ENCODE measurements at regions not wholly inside any gene's neighbourhood (a gene's known extent, or its start where the extent isn't known, plus 50 kb on each side); places are given as distances from the start of the nearest gene placed in this dataset.

DNA sequence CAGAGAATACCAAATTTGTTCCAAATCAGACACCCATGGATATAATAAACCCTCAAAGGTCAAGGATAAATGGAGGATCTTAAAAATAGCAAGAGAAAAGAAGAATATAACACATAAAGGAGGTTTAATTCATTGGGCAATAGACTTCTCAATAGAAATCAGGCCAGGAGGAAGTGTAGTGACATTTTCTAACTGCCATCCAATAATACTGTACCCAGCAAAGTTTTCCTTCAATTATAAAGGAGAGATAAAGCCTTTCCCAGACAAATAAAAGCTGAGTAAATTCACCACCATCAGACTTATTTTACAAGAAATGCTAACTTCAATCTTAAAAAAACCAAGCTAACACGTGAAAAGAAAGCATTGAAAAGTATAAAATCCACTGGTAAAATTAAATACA lies 121.6 kb downstream of the MSTN start:
- ChIA-PET POLR2A (ENCODE audit: unreplicated experiment) (no interaction called here), CTCF (no interaction called here)
- intact Hi-C loops (cut with micrococcal nuclease; ENCODE audit: unreplicated experiment) = no loop called here
- H4K20me1 ChIP-seq (ENCODE audit: insufficient read depth) = no peaks in the 10 kb centered on the region
- DNase-seq = no peak
- H3K9me2 ChIP-seq (ENCODE audit: insufficient read depth) = no peaks in the 10 kb centered on the region
- H3K4me3 ChIP-seq = no peak overlapping the region
- no peaks in the 10 kb centered on the region for H3K9me3 ChIP-seq (ENCODE audit: insufficient read depth, low read depth)
- no peaks in the 10 kb centered on the region for H3F3A ChIP-seq (ENCODE audit: insufficient read depth, low read depth)
- TF ChIP-seq, protein P1, sequence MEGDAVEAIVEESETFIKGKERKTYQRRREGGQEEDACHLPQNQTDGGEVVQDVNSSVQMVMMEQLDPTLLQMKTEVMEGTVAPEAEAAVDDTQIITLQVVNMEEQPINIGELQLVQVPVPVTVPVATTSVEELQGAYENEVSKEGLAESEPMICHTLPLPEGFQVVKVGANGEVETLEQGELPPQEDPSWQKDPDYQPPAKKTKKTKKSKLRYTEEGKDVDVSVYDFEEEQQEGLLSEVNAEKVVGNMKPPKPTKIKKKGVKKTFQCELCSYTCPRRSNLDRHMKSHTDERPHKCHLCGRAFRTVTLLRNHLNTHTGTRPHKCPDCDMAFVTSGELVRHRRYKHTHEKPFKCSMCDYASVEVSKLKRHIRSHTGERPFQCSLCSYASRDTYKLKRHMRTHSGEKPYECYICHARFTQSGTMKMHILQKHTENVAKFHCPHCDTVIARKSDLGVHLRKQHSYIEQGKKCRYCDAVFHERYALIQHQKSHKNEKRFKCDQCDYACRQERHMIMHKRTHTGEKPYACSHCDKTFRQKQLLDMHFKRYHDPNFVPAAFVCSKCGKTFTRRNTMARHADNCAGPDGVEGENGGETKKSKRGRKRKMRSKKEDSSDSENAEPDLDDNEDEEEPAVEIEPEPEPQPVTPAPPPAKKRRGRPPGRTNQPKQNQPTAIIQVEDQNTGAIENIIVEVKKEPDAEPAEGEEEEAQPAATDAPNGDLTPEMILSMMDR (conservative IDR thresholded peaks at IDR 0.05) = no peak
- TF ChIP-seq EZH2 (IDR thresholded peaks at IDR 0.05; ENCODE audit: low read depth) = no peak
- H3K4me1 ChIP-seq (replicated peaks; ENCODE audit: insufficient read depth) = no peaks in the 10 kb centered on the region
- no peak overlapping the region for H2AFZ ChIP-seq
- no peaks in the 10 kb centered on the region for H3K27me3 ChIP-seq (ENCODE audit: insufficient read depth, low read depth)
- no TSS peak for BruUV-seq (replicated peaks)
- no peaks in the 10 kb centered on the region for H3K36me3 ChIP-seq (ENCODE audit: low read depth)
- no peak overlapping the region for H3K27ac ChIP-seq
- H3K4me2 ChIP-seq = no peak overlapping the region
- H3K79me2 ChIP-seq (ENCODE audit: low read depth) = no peaks in the 10 kb centered on the region

DNA sequence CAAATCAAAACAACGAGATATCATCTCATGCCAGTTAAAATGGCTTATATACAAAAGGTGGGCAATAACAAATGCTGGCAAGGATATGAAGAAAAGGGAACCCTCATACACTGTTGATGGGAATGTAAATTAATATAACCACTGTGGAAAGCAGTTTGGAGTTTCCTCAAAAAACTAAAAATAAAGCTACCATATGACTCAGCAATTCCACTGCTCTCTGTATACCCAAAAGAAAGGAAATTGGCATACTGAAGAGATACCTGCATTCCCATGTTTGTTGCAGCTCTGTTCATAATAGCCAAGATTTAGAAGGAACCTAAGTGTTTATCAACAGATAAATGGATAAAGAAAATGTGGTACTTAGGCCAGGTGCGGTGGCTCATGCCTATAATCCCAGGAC lies 124.8 kb downstream of the MSTN start:
- CTCF ChIA-PET = no interaction called here
- intact Hi-C loops (cut with micrococcal nuclease; ENCODE audit: unreplicated experiment) = no loop called here
- Histone ChIP-seq H4K20me1 (ENCODE audit: insufficient read depth) (no peaks in the 10 kb centered on the region), H3K4me2 (no peak overlapping the region), H3K9me3 (ENCODE audit: insufficient read depth, low read depth) (no peaks in the 10 kb centered on the region), H3K27me3 (ENCODE audit: insufficient read depth, low read depth) (no peaks in the 10 kb centered on the region), H3F3A (ENCODE audit: insufficient read depth, low read depth) (no peaks in the 10 kb centered on the region), H3K4me3 (no peak overlapping the region), H3K4me1 (replicated peaks; ENCODE audit: insufficient read depth) (0 out of 2 replicates have a peak, but pooled peaks cover 4% of the 10 kb centered on the region), H3K27ac (no peak overlapping the region), H3K9me2 (ENCODE audit: insufficient read depth) (no peaks in the 10 kb centered on the region), H3K79me2 (ENCODE audit: low read depth) (no peaks in the 10 kb centered on the region), H3K36me3 (ENCODE audit: low read depth) (no peaks in the 10 kb centered on the region), H2AFZ (peak overlapping the region; percentile 58; the same call in 1 of the 2 replicates)
- POLR2A ChIA-PET (ENCODE audit: unreplicated experiment) = interaction anchor here (0.6 kb wide), 1 partner anchor 63 kb away, joined by 4 read pairs; no protein-coding TSS in a partner anchor
- BruUV-seq (replicated peaks) = no TSS peak
- no peak for DNase-seq
- no peak for TF ChIP-seq EZH2 (IDR thresholded peaks at IDR 0.05; ENCODE audit: low read depth)
- TF ChIP-seq, protein P1 (conservative IDR thresholded peaks at IDR 0.05) = no peak

DNA sequence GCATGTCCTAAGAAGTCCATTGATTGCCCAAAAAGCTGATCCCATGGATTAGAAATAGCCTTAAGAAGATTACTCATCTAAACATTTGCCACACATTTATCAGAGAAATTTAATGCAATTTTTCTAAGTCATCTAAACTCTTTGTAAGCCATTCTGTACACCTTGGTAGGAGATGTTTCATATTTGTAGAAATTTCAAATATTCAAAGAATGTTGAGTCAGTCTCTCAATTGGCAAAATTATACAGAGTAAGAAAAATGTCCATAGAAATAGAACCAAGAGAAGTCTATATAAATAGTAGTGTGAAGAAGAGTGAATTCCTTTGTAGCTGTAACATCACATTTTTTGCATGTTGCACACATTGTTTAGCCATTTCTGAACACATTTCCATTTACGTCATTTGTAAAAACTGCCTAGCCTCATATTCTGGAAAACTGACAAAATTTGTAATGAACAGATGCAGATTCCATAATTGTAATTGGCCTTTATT lies 128.6 kb downstream of the MSTN start:
- Histone ChIP-seq H3K27ac (peak overlapping the region; percentile 40; the same call in 1 of the 2 replicates), H3K79me2 (ENCODE audit: low read depth) (no peaks in the 10 kb centered on the region), H3K27me3 (ENCODE audit: insufficient read depth, low read depth) (no peaks in the 10 kb centered on the region), H3K36me3 (ENCODE audit: low read depth) (no peaks in the 10 kb centered on the region), H3F3A (ENCODE audit: insufficient read depth, low read depth) (no peaks in the 10 kb centered on the region), H3K4me1 (replicated peaks; ENCODE audit: insufficient read depth) (0 out of 2 replicates have a peak, but pooled peaks cover 4% of the 10 kb centered on the region), H3K9me3 (ENCODE audit: insufficient read depth, low read depth) (no peaks in the 10 kb centered on the region), H3K4me3 (no peak overlapping the region), H2AFZ (no peak overlapping the region), H4K20me1 (ENCODE audit: insufficient read depth) (no peaks in the 10 kb centered on the region), H3K9me2 (ENCODE audit: insufficient read depth) (no peaks in the 10 kb centered on the region), H3K4me2 (no peak overlapping the region)
- CTCF ChIA-PET = no interaction called here
- TF ChIP-seq EZH2 (IDR thresholded peaks at IDR 0.05; ENCODE audit: low read depth) = no peak
- TF ChIP-seq, protein P1 (conservative IDR thresholded peaks at IDR 0.05) = no peak
- no TSS peak for BruUV-seq (replicated peaks)
- POLR2A ChIA-PET (ENCODE audit: unreplicated experiment) = interaction anchor here (0.7 kb wide), 1 partner anchor 59 kb away, joined by 4 read pairs; no protein-coding TSS in a partner anchor
- intact Hi-C loops (cut with micrococcal nuclease; ENCODE audit: unreplicated experiment) = no loop called here
- DNase-seq = peak in 1 of 2 experiments; percentile 64

Data from PC-9 (cell line).